ENCODE measurements at regions not wholly inside any gene's neighbourhood (a gene's known extent, or its start where the extent isn't known, plus 50 kb on each side); places are given as distances from the start of the nearest gene placed in this dataset.

GRCh38 chr1:244353551-244354091, 98.1 kb downstream of the ADSS2 start (continued):
- no peak for TF ChIP-seq CTCF (tag by site-specific recombination; IDR thresholded peaks at IDR 0.05)
- TF ChIP-seq SETDB1 (IDR thresholded peaks at IDR 0.05; ENCODE audit: insufficient read length, low read length), result no peak
- TF ChIP-seq KLF1 (tag by site-specific recombination; IDR thresholded peaks at IDR 0.05), result no peak; the same call in 1 of the 2 replicates
- TF ChIP-seq ZNF311 (tag by site-specific recombination; IDR thresholded peaks at IDR 0.05; ENCODE audit: borderline replicate concordance), result no peak
- TF ChIP-seq ZNF76 (tag by site-specific recombination; IDR thresholded peaks at IDR 0.05; ENCODE audit: borderline replicate concordance, low read depth), result no peak
- TF ChIP-seq ZNF341 (tag by site-specific recombination; IDR thresholded peaks at IDR 0.05; ENCODE audit: low read depth), result no peak
- no peak for TF ChIP-seq ZNF121 (tag by site-specific recombination; IDR thresholded peaks at IDR 0.05)
- peak; percentile 73 for TF ChIP-seq ZBTB17 (tag by site-specific recombination; IDR thresholded peaks at IDR 0.05)
- no peak for TF ChIP-seq ZNF132 (tag by site-specific recombination; IDR thresholded peaks at IDR 0.05; ENCODE audit: borderline replicate concordance)
- TF ChIP-seq ZNF157 (tag by site-specific recombination; IDR thresholded peaks at IDR 0.05), result no peak
- TF ChIP-seq, protein P1, sequence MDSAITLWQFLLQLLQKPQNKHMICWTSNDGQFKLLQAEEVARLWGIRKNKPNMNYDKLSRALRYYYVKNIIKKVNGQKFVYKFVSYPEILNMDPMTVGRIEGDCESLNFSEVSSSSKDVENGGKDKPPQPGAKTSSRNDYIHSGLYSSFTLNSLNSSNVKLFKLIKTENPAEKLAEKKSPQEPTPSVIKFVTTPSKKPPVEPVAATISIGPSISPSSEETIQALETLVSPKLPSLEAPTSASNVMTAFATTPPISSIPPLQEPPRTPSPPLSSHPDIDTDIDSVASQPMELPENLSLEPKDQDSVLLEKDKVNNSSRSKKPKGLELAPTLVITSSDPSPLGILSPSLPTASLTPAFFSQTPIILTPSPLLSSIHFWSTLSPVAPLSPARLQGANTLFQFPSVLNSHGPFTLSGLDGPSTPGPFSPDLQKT (IDR thresholded peaks at IDR 0.05; ENCODE audit: borderline replicate concordance, low read depth, low read length), result no peak
- TF ChIP-seq, protein P2, sequence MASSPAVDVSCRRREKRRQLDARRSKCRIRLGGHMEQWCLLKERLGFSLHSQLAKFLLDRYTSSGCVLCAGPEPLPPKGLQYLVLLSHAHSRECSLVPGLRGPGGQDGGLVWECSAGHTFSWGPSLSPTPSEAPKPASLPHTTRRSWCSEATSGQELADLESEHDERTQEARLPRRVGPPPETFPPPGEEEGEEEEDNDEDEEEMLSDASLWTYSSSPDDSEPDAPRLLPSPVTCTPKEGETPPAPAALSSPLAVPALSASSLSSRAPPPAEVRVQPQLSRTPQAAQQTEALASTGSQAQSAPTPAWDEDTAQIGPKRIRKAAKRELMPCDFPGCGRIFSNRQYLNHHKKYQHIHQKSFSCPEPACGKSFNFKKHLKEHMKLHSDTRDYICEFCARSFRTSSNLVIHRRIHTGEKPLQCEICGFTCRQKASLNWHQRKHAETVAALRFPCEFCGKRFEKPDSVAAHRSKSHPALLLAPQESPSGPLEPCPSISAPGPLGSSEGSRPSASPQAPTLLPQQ (tag by site-specific recombination; IDR thresholded peaks at IDR 0.05), result no peak
- TF ChIP-seq, protein P3, sequence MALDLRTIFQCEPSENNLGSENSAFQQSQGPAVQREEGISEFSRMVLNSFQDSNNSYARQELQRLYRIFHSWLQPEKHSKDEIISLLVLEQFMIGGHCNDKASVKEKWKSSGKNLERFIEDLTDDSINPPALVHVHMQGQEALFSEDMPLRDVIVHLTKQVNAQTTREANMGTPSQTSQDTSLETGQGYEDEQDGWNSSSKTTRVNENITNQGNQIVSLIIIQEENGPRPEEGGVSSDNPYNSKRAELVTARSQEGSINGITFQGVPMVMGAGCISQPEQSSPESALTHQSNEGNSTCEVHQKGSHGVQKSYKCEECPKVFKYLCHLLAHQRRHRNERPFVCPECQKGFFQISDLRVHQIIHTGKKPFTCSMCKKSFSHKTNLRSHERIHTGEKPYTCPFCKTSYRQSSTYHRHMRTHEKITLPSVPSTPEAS (tag by site-specific recombination; IDR thresholded peaks at IDR 0.05), result no peak
- no peak for TF ChIP-seq ZNF174 (tag by site-specific recombination; IDR thresholded peaks at IDR 0.05)
- no peak for TF ChIP-seq RBAK (tag by site-specific recombination; IDR thresholded peaks at IDR 0.05)
- no peak for TF ChIP-seq ZNF18 (tag by site-specific recombination; IDR thresholded peaks at IDR 0.05)
- TF ChIP-seq ZSCAN16 (tag by site-specific recombination; IDR thresholded peaks at IDR 0.05), result no peak
- no peak for TF ChIP-seq ZNF146 (tag by site-specific recombination; IDR thresholded peaks at IDR 0.05)
- no peak; the same call in 1 of the 2 replicates for TF ChIP-seq ZIC2 (tag by site-specific recombination; IDR thresholded peaks at IDR 0.05)
- TF ChIP-seq ZNF214 (tag by site-specific recombination; IDR thresholded peaks at IDR 0.05; ENCODE audit: borderline replicate concordance), result no peak
- TF ChIP-seq YY1 (tag by site-specific recombination; IDR thresholded peaks at IDR 0.05), result no peak
- TF ChIP-seq, protein P4, sequence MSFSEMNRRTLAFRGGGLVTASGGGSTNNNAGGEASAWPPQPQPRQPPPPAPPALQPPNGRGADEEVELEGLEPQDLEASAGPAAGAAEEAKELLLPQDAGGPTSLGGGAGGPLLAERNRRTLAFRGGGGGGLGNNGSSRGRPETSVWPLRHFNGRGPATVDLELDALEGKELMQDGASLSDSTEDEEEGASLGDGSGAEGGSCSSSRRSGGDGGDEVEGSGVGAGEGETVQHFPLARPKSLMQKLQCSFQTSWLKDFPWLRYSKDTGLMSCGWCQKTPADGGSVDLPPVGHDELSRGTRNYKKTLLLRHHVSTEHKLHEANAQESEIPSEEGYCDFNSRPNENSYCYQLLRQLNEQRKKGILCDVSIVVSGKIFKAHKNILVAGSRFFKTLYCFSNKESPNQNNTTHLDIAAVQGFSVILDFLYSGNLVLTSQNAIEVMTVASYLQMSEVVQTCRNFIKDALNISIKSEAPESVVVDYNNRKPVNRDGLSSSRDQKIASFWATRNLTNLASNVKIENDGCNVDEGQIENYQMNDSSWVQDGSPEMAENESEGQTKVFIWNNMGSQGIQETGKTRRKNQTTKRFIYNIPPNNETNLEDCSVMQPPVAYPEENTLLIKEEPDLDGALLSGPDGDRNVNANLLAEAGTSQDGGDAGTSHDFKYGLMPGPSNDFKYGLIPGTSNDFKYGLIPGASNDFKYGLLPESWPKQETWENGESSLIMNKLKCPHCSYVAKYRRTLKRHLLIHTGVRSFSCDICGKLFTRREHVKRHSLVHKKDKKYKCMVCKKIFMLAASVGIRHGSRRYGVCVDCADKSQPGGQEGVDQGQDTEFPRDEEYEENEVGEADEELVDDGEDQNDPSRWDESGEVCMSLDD (tag by site-specific recombination; IDR thresholded peaks at IDR 0.05), result no peak
- TF ChIP-seq BCL6B (tag by site-specific recombination; IDR thresholded peaks at IDR 0.05), result no peak
- no peak for TF ChIP-seq ZBTB21 (tag by site-specific recombination; IDR thresholded peaks at IDR 0.05)
- TF ChIP-seq MYNN (tag by site-specific recombination; IDR thresholded peaks at IDR 0.05; ENCODE audit: borderline replicate concordance), result no peak
- TF ChIP-seq, protein P5, sequence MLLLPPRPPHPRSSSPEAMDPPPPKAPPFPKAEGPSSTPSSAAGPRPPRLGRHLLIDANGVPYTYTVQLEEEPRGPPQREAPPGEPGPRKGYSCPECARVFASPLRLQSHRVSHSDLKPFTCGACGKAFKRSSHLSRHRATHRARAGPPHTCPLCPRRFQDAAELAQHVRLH (tag by site-specific recombination; IDR thresholded peaks at IDR 0.05), result no peak
- TF ChIP-seq ZNF416 (tag by site-specific recombination; IDR thresholded peaks at IDR 0.05), result no peak
- TF ChIP-seq ZNF37A (tag by site-specific recombination; IDR thresholded peaks at IDR 0.05), result no peak
- no peak for TF ChIP-seq ZNF423 (tag by site-specific recombination; IDR thresholded peaks at IDR 0.05)
- no peak for TF ChIP-seq ZXDB (tag by site-specific recombination; IDR thresholded peaks at IDR 0.05)
